ENCODE measurements at regions not wholly inside any gene's neighbourhood (a gene's known extent, or its start where the extent isn't known, plus 50 kb on each side); places are given as distances from the start of the nearest gene placed in this dataset.
"Not testable (repeated sequence)": the region's sequence is repeated elsewhere in the genome, so short reads cannot be mapped to it uniquely, and the experiment has no call there.

DNA sequence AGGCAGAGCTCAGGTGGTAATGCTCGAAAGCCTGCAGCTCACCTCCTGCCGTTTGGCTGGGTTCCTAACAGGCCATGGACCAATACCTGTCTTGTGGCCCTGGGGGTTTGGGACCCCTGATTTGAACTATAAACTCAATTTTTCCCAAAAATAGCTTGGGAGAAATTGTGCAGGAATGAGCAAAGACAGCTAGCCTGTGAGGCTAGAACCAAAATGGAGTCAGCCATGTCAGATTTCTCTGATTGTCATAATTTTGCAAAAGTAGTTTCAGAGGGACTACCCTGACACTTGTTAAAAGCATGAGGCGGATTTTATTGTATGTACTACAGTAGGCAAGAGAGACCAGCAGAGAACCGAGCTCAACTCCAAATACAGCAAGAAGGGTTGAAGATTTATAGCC, 91.8 kb downstream of the PPIAL4G start:
- not testable (repeated sequence) for TF ChIP-seq EZH2 (IDR thresholded peaks at IDR 0.05)
- TF ChIP-seq, protein P1, sequence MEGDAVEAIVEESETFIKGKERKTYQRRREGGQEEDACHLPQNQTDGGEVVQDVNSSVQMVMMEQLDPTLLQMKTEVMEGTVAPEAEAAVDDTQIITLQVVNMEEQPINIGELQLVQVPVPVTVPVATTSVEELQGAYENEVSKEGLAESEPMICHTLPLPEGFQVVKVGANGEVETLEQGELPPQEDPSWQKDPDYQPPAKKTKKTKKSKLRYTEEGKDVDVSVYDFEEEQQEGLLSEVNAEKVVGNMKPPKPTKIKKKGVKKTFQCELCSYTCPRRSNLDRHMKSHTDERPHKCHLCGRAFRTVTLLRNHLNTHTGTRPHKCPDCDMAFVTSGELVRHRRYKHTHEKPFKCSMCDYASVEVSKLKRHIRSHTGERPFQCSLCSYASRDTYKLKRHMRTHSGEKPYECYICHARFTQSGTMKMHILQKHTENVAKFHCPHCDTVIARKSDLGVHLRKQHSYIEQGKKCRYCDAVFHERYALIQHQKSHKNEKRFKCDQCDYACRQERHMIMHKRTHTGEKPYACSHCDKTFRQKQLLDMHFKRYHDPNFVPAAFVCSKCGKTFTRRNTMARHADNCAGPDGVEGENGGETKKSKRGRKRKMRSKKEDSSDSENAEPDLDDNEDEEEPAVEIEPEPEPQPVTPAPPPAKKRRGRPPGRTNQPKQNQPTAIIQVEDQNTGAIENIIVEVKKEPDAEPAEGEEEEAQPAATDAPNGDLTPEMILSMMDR (IDR thresholded peaks at IDR 0.05), result not testable (repeated sequence)

Data from neural progenitor cell (in vitro differentiated cells).